ENCODE measurements at regions not wholly inside any gene's neighbourhood (a gene's known extent, or its start where the extent isn't known, plus 50 kb on each side); places are given as distances from the start of the nearest gene placed in this dataset.

GRCh38 chr10:78944723-78945312 lies 123.9 kb upstream of the ZMIZ1 start:
- Histone ChIP-seq H3K4me1 (peaks cover 0 to 32% (median 12%) of the 10 kb centered on the region in 9 donors), H3K27ac (peak overlapping the region in 7 of 10 donors; percentile 5 to 62 (median 50)), H3K9me3 (peaks cover 0 to 11% (median 0%) of the 10 kb centered on the region in 11 donors), H3K4me3 (no peak overlapping the region), H3K36me3 (no peaks in the 10 kb centered on the region), H3K27me3 (no peaks in the 10 kb centered on the region)
- DNase-seq (peak in 1 of 2 donors; percentile 65), ATAC-seq (peak; percentile 79 to 93 (median 88))
- 49 to 56% methylated on average over 3 of the region's 3 CpGs for WGBS, 2 donors
- TF ChIP-seq, protein P1, sequence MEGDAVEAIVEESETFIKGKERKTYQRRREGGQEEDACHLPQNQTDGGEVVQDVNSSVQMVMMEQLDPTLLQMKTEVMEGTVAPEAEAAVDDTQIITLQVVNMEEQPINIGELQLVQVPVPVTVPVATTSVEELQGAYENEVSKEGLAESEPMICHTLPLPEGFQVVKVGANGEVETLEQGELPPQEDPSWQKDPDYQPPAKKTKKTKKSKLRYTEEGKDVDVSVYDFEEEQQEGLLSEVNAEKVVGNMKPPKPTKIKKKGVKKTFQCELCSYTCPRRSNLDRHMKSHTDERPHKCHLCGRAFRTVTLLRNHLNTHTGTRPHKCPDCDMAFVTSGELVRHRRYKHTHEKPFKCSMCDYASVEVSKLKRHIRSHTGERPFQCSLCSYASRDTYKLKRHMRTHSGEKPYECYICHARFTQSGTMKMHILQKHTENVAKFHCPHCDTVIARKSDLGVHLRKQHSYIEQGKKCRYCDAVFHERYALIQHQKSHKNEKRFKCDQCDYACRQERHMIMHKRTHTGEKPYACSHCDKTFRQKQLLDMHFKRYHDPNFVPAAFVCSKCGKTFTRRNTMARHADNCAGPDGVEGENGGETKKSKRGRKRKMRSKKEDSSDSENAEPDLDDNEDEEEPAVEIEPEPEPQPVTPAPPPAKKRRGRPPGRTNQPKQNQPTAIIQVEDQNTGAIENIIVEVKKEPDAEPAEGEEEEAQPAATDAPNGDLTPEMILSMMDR (IDR thresholded peaks at IDR 0.05) = no peak
- intact Hi-C loops (cut with DNase I) = no loop called here

DNA sequence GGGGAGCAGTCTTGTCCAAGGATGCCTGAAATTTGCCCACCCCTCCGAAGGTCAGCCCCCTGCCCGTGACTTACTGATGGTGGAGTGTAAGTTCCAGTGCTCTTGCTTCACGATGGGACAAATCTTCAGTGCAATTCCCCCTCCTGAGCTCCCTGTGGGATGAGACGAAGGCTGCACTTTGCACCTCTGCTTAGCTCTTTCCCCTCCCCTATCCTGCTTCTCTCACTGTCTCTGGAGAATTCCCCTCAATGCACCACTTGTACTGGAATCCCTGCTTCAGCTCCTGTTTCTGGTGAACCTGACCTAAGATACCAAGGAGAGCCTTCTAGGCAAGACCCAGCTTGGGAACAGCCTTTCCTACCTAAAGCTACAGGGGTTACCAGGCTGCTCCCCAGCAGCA lies 122.9 kb upstream of the ZMIZ1 start:
- H3K27ac ChIP-seq = peak overlapping the region in 1 of 10 donors; percentile 50

DNA sequence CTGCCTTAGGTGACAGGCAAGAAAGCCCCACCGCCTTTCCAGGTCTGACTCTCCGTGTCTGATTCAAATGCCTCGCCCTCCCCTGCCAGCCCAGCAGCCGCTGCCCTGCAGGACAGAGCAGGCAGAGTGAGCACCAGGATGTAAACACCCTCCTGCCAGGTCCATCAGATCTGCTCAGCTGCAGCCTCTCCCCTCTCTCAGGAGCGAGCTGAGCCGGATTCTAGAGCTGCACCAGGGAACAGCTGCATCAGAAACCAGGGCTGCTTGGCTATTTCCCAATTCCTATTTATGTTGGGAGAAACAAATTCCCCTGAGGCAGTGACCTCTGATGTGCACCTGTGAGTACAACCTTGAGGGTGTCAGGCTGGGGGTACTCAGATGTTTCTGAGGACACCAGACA lies 121.5 kb upstream of the ZMIZ1 start:
- Histone ChIP-seq H3K36me3 (no peaks in the 10 kb centered on the region), H3K4me3 (no peak overlapping the region), H3K27me3 (no peaks in the 10 kb centered on the region), H3K27ac (no peak overlapping the region), H3K4me1 (peaks cover 0 to 32% (median 12%) of the 10 kb centered on the region in 9 donors), H3K9me3 (peaks cover 0 to 11% (median 0%) of the 10 kb centered on the region in 11 donors)
- intact Hi-C loops (cut with DNase I) = no loop called here
- 95 to 96% methylated on average over 6 of the region's 6 CpGs for WGBS, 2 donors
- TF ChIP-seq, protein P1 (IDR thresholded peaks at IDR 0.05) = no peak
- ATAC-seq (no peak), DNase-seq (no peak)

More for the DNA sequence above, 122.9 kb upstream of the ZMIZ1 start:
- Histone ChIP-seq H3K9me3 (peaks cover 0 to 11% (median 0%) of the 10 kb centered on the region in 11 donors), H3K36me3 (no peaks in the 10 kb centered on the region), H3K4me3 (no peak overlapping the region), H3K4me1 (peaks cover 0 to 32% (median 12%) of the 10 kb centered on the region in 9 donors), H3K27me3 (no peaks in the 10 kb centered on the region)
- ATAC-seq (no peak), DNase-seq (no peak)
- TF ChIP-seq, protein P1 (IDR thresholded peaks at IDR 0.05) = no peak
- intact Hi-C loops (cut with DNase I) = no loop called here
- 78 to 83% methylated on average over 4 of the region's 4 CpGs for WGBS, 2 donors

- Histone ChIP-seq H3K36me3 (no peaks in the 10 kb centered on the region), H3K4me3 (no peak overlapping the region), H3K9me3 (peaks cover 0 to 8% (median 0%) of the 10 kb centered on the region in 11 donors), H3K4me1 (peaks cover 0 to 33% (median 12%) of the 10 kb centered on the region in 9 donors), H3K27me3 (no peaks in the 10 kb centered on the region), H3K27ac (no peak overlapping the region)
- DNase-seq (no peak), ATAC-seq (no peak)
- TF ChIP-seq, protein P1 (IDR thresholded peaks at IDR 0.05) = no peak
- WGBS, 2 donors = 84 to 93% methylated on average over 2 of the region's 2 CpGs
- intact Hi-C loops (cut with DNase I) = no loop called here
These were observed 121.0 kb upstream of the ZMIZ1 start for GRCh38 chr10:78947733-78948132.
